Inferior parietal cortex (tissue), 1 donor: ENCODE measurements at regions not wholly inside any gene's neighbourhood (a gene's known extent, or its start where the extent isn't known, plus 50 kb on each side); places are given as distances from the start of the nearest gene placed in this dataset.
"Not testable (repeated sequence)": the region's sequence is repeated elsewhere in the genome, so short reads cannot be mapped to it uniquely, and the experiment has no call there.

Experiments
- DNase-seq: peaks from one replicate; pipeline ENCODE4 v3.0.0-alpha.2; 2016; ENCODE audit errors: extremely low spot score

DNA sequence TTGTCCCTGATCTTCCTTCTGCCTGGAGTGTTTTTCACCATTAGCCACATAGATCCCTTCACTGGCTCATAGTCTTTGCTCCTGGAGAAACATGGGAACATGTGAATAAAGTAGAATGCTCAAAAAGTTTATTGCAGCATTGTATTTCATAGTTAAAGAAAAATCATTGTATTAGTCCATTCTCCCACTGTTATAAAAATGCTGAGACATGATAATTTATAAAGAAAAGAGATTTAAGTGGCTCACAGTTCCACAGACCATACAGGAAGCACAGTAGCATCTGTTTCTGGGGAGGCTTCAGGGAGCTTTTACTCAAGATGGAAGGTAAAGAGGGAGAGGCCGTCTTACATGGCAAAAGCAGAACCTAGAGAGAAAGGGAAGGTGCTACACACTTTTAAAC is 238.3 kb upstream of the OR4E1 start:
- no peak for DNase-seq

- no peak for DNase-seq
Observed at GRCh38 chr14:21910260-21910659, 236.6 kb upstream of the OR4E1 start.

DNA sequence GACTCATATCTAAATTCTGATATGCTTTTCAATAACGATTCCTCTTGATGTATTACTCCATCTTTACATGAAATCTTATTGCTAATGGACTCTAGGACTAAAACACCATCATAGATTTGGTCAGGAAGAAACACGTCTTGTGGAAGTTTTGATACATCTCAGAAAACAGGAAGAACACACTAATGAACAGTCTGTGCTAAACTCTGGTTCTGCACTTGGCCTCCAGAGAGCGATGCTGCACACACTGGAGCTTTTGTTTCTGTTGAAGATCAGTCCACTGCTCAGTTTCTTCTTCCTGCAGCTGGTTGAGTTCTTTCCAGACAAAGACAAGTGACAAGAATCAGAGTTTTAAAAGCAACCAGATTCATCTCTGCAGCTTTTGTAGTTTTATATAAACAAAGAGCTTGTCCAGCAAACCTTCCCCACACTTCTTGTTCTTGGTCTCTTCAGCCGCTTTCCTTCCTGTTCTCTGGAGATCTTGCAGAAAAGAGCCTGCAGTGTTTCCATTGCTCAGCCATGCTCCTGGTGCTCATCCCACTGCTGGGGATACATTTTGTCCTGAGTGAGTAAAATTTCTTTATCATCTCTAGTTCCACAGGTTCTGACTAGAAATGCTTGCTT is 229.1 kb upstream of the OR4E1 start:
- peak; percentile 26 for DNase-seq

GRCh38 chr14:21894898-21895194 is 221.2 kb upstream of the OR4E1 start:
- not testable (repeated sequence) for DNase-seq

DNA sequence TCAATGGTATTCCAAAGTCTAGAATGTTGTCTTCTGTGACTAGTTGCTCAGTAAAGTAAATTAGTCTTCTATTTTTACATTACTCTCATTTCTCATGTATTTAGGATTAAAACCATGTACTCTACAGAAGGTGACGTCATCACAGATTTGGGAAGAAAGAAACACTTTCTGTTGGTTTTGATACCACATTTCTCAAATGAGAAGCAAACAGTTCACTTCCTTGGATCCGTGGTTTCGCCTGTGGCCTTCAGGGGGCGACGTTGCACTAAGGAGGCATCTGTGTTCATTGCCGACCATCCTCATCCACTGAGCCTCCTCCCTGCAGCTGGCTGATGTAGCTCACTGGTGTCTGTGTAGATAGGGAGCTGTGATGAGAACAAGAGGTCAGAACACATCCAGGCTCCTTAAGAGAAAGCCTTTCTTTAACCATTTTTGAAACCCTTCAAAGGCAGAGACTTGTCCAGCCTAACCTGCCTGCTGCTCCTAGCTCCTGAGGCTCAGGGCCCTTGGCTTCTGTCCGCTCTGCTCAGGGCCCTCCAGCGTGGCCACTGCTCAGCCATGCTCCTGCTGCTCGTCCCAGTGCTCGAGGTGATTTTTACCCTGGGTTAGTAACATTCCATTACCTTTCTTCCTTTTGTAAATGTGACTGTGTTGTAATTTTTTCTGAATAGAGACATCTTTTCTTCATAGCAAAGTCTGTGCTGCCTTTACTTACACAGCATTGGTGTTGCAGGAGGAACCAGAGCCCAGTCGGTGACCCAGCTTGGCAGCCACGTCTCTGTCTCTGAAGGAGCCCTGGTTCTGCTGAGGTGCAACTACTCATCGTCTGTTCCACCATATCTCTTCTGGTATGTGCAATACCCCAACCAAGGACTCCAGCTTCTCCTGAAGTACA is 220.6 kb upstream of the OR4E1 start:
- no peak for DNase-seq

DNA sequence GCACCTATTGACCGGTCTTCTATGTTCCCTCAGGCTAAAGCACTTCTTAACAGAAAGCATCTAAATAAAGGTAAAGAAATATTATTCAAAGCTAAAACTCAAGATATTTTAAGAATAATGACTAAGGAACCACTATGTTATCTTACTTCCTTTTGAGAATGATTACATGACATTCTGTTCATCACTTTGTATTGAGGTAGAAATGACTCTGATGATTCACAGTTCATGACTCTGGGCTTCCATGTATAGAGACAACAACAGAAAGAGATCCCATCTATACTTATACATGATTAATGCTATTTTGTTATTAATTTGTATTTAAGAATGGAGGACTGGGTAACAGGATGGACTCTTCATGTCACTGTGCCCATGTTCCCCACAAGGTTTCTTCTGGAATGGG is 218.3 kb upstream of the OR4E1 start:
- no peak for DNase-seq

DNA sequence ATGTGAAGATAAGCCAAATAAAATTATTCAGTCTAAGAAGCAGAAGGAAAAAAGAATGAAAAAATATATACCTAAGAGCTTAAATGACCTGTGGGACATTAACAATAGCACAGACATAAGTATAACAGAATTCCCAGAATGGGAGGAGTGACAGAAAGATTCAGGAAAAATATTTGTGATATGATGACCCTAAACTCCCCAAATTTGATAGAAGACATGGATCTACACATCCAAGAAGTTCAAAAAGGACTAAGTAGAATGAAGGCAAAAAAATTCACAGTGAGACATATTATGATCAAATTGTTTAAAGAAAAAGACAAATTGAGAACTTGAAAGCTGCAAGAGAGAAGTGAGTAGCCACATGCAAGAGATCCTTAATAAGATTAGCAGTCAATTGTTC is 211.4 kb upstream of the OR4E1 start:
- no peak for DNase-seq

DNA sequence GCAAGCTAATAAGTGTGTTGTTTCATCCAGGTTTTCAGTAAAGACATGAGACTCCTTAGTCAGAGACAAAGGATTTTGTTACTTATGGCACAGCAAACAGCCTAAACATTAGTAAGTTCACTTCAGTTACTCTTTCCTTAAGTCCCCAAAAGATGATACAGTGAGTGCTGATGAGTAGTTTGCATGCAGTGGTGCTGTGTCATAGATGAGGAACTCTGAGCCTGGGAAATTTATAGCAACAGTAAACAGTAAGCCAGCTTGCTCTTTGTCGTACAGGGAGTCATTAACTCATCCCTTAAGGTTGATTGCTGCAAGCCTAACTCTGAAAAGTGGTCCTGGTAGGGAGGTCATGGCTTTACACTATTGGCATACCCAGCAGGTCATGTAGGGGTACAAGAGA is 208.6 kb upstream of the OR4E1 start:
- no peak for DNase-seq

- DNase-seq = no peak
Observed at GRCh38 chr14:21880918-21881317, 207.3 kb upstream of the OR4E1 start.

DNA sequence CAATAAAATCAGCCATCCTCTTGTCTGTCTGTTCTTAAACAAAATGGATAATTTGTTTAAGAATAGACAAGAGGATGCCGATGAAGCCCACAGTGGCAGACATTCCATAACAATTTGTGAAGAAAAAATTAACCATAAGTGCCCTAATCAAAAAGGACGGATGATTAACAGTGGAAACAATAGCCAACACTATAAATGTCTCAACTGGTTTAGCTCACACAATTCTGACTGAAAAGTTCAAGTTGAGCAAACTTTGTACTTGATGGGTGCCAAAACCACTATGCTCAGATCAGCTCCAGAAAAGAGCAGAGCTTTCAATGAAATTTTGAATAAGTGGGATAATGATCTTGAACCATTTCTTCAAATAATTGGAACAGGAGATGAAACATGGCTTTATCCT is 202.2 kb upstream of the OR4E1 start:
- DNase-seq = no peak

- DNase-seq = no peak
Observed at GRCh38 chr14:21874946-21875345, 201.3 kb upstream of the OR4E1 start.

DNA sequence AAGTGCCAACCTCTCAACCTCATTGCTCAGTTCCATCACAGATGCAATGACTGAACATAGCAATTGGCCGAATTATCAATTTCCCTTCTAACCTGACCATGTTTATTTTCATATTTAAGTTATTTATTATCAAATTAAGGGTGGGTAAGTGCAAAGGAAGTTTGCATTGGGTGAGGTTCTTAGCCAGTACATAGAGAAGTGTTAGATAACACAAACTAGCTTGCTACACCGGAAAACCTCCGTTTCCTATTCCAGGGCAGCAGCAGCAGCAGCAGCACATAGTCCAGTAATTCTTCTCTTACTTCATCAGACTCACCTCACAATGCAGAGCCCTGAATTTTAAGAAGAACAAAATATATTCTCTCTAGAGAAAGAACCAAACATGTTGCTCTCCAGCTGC is 200.5 kb upstream of the OR4E1 start:
- DNase-seq = no peak

- DNase-seq = peak; percentile 58
Observed at GRCh38 chr14:21868442-21869046, 194.9 kb upstream of the OR4E1 start.

DNA sequence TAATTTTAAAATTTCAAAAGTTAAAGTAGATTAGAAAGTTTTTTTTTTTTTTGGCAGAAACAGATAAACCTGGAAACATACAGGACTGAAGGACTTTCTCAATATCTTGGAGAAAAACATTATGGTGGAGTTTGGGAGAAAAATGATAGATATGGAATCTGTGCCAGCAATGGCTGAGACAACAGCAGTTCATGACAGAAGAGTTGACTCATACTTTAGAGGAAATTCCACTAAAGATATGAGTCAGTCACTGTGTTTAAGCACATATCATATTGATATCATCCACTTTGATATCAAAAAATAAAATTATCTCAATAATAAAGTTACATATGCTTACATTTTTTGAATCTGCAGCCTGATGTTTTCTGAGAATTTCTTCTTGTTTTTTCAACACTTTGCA is 193.9 kb upstream of the OR4E1 start:
- no peak for DNase-seq

- no peak for DNase-seq
Observed at GRCh38 chr14:21866479-21866878, 192.9 kb upstream of the OR4E1 start.

DNA sequence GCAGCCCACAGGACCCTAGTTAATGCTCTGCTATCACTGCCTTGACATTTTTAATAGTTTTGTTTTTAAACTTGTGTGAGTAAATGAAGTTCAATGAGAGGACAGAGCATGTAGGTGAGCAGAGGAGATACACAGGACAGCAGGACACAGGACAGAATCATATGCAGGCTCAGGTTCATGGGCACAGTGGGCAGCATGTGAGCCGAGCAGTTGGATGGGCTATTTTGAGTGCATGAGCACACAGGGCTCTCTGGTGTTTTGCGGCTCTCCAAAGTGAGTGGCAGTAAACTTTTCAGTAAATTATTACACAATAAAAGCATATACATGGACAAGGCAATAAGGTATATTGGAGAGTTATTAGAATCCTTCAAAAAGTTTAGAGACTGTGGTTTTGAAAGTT is 189.7 kb upstream of the OR4E1 start:
- DNase-seq = no peak

DNA sequence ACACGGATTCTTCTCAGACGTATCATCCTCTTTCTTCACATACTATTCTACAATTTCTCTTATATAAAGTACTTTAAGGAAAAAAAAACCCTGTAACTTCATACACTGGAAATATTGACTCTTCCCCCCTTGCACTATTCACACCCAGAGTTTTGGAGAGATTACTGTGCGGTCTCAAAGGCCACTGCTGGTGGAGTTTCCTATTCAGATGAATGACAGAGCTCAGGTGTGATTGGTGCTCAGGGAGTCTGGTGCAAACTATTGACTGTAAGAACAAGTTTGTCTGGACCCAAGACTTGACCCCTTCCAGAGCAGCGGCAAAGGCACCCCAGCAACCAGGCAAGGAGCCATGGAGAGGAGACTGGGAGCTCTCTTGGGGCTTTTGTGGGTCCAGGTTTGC is 187.5 kb upstream of the OR4E1 start:
- no peak for DNase-seq

DNA sequence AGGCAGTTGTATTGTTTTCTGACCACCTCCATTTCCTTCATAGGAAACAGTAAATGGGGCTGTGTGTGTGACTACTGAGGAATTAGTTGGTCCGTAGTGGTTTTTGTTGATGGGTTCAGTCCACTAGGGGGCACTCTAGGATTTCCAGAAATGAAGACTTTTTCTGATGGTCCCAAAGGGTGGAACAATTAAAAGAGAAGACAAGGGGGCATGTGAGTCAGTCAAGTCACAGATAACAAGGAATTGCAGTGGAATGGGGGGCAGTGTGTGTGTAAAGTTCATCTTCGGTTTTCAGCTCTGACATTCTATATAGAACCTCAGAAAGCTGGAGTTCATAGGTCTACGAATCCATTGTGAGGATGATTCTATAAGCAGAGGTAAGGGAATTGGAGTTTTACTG is 186.6 kb upstream of the OR4E1 start:
- no peak for DNase-seq

GRCh38 chr14:21852775-21853174 is 179.2 kb upstream of the OR4E1 start:
- no peak for DNase-seq

DNA sequence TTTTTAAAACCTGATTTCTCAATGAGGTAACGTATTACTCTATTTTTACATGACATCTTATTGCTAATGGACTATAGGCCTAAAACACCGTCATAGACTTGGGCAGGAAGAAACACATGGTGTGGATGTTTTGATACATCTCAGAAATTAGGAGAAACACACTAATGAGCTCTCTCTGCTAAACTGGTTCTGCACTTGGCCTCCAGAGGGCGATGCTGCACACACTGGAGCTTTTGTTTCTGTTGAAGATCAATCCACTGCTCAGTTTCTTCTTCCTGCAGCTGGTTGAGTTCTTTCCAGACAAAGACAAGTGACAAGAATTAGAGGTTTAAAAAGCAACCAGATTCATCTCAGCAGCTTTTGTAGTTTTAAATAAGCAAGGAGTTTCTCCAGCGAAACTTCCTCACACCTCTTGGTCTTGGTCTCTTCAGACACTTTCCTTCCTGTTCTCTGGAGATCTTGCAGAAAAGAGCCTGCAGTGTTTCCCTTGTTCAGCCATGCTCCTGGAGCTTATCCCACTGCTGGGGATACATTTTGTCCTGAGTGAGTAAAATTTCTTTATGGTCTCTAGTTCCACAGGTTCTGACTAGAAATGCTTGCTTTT is 178.5 kb upstream of the OR4E1 start:
- DNase-seq = peak; percentile 70

- not testable (repeated sequence) for DNase-seq
Observed at GRCh38 chr14:21846902-21847301, 173.3 kb upstream of the OR4E1 start.

- DNase-seq = no peak
Observed at GRCh38 chr14:21846227-21846885, 172.7 kb upstream of the OR4E1 start.
